IMR-90 (cell line): ENCODE measurements at regions not wholly inside any gene's neighbourhood (a gene's known extent, or its start where the extent isn't known, plus 50 kb on each side); places are given as distances from the start of the nearest gene placed in this dataset.

Source experiments
- ATAC-seq: fragments of 200-7000 bp; cut with Tn5 transposase; 2 replicates; pipeline ENCODE4 v1.9.1; 2020; ENCODE audit warnings: low read depth, mild to moderate bottlenecking, moderate library complexity
- BruUV-seq: library from RNA; stranded (reverse); fragments of 400-500 nt; replicated peaks from 2 replicates; lab custom pipeline; 2021; lab: Mats Ljungman, UMichigan
- CTCF ChIA-PET: fragments of 300-600 bp; formaldehyde crosslinking; extraction: SDS; loops from one replicate; lab custom pipeline; 2021; ENCODE audit warnings: antibody characterized with exemption; lab: Yijun Ruan, JAX
- POLR2A ChIA-PET: fragments of 300-600 bp; sonication (Branson Sonifier 250); formaldehyde crosslinking; loops from one replicate; lab custom pipeline; 2022; ENCODE audit warnings: antibody characterized with exemption; ENCODE audit not compliant: unreplicated experiment; lab: Charles Lee
- DNase-seq: peaks from one replicate; pipeline ENCODE4 v3.0.0; 2013
- H2AFZ ChIP-seq: replicated peaks from 2 replicates; pipeline ENCODE3; 2013; ENCODE audit warnings: low read length, mild to moderate bottlenecking; ENCODE audit not compliant: poor library complexity
- H2AK5ac ChIP-seq: 2 replicates; pipeline ENCODE4 v1.6.1; 2013; ENCODE audit warnings: low read depth, low read length, inconsistent platforms
- H2AK9ac ChIP-seq: replicated peaks from 2 replicates; pipeline ENCODE3; 2013; ENCODE audit warnings: mild to moderate bottlenecking, low read depth, low read length, moderate library complexity; ENCODE audit not compliant: poor library complexity
- H2BK120ac ChIP-seq: 2 replicates; pipeline ENCODE4 v1.6.1; 2013; ENCODE audit warnings: low read depth, low read length, inconsistent platforms
- H2BK15ac ChIP-seq: 3 replicates; pipeline ENCODE4 v1.6.1; 2013; ENCODE audit warnings: low read depth, low read length, inconsistent platforms
- H2BK20ac ChIP-seq: 2 replicates; pipeline ENCODE4 v1.6.1; 2013; ENCODE audit warnings: low read depth, mild to moderate bottlenecking, inconsistent platforms, low read length, moderate library complexity
- H2BK5ac ChIP-seq: 2 replicates; pipeline ENCODE4 v1.6.1; 2013; ENCODE audit warnings: mild to moderate bottlenecking, low read depth, low read length, inconsistent platforms; ENCODE audit not compliant: poor library complexity, severe bottlenecking
- H3K14ac ChIP-seq: replicated peaks from 2 replicates; pipeline ENCODE4 v1.6.1; 2013; ENCODE audit warnings: low read depth, low read length, inconsistent platforms
- H3K18ac ChIP-seq: 2 replicates; pipeline ENCODE4 v1.6.1; 2013; ENCODE audit warnings: low read depth, low read length, control low read depth
- H3K23ac ChIP-seq: 2 replicates; pipeline ENCODE4 v1.6.1; 2013; ENCODE audit warnings: low read depth, low read length, inconsistent platforms
- H3K27ac ChIP-seq: 2 replicates; pipeline ENCODE4 v1.5.1; 2013; ENCODE audit warnings: mild to moderate bottlenecking, control low read depth, low read length; ENCODE audit not compliant: insufficient read depth
- H3K27me3 ChIP-seq: 2 replicates; pipeline ENCODE4 v1.6.1; 2013; ENCODE audit warnings: low read length; ENCODE audit not compliant: control insufficient read depth, insufficient read depth
- H3K36me3 ChIP-seq: 2 replicates; pipeline ENCODE4 v1.6.1; 2013; ENCODE audit warnings: low read length, mixed read lengths; ENCODE audit not compliant: control insufficient read depth, insufficient read depth
- H3K4ac ChIP-seq: 2 replicates; pipeline ENCODE4 v1.6.1; 2013; ENCODE audit warnings: low read depth, low read length, inconsistent platforms
- H3K4me1 ChIP-seq: 2 replicates; pipeline ENCODE4 v1.6.1; 2013; ENCODE audit warnings: low read length, mixed read lengths; ENCODE audit not compliant: control insufficient read depth, insufficient read depth
- H3K4me2 ChIP-seq: 2 replicates; pipeline ENCODE4 v1.6.1; 2013; ENCODE audit warnings: low read depth, mild to moderate bottlenecking, control low read depth, low read length, moderate library complexity
- H3K4me3 ChIP-seq: 2 replicates; pipeline ENCODE4 v1.5.1; 2013; ENCODE audit warnings: low read depth, mild to moderate bottlenecking, control low read depth, low read length, moderate library complexity; ENCODE audit not compliant: insufficient read depth
- H3K56ac ChIP-seq: 2 replicates; pipeline ENCODE4 v1.6.1; 2013; ENCODE audit warnings: low read length, inconsistent platforms; ENCODE audit not compliant: insufficient read depth; ENCODE audit errors: extremely low read depth
- H3K79me1 ChIP-seq, 2 experiments: 2 replicates each; pipeline ENCODE4 v1.6.1; 2013; ENCODE audit warnings: low read length in 2 of 2, inconsistent platforms in 1 of 2, low read depth in 1 of 2
- H3K9ac ChIP-seq: 2 replicates; pipeline ENCODE4 v1.6.1; 2013; ENCODE audit warnings: low read depth, low read length, control low read depth
- H3K9me1 ChIP-seq: 2 replicates; pipeline ENCODE4 v1.6.1; 2013; ENCODE audit warnings: low read length, inconsistent platforms; ENCODE audit not compliant: insufficient read depth
- H3K9me3 ChIP-seq: 2 replicates; pipeline ENCODE4 v1.6.1; 2013; ENCODE audit warnings: low read length; ENCODE audit not compliant: control insufficient read depth, insufficient read depth
- H4K20me1 ChIP-seq: 2 replicates; pipeline ENCODE4 v1.6.1; 2013; ENCODE audit warnings: low read length, inconsistent platforms; ENCODE audit not compliant: insufficient read depth
- H4K5ac ChIP-seq: 2 replicates; pipeline ENCODE4 v1.6.1; 2013; ENCODE audit warnings: mild to moderate bottlenecking, low read depth, low read length, control low read depth
- H4K8ac ChIP-seq, 2 experiments: 2 replicates each; pipeline ENCODE4 v1.6.1; 2013; ENCODE audit warnings: low read depth in 2 of 2, low read length in 2 of 2, control low read depth in 1 of 2, inconsistent platforms in 1 of 2
- H4K91ac ChIP-seq: 2 replicates; pipeline ENCODE4 v1.6.1; 2013; ENCODE audit warnings: low read depth, low read length, inconsistent platforms; ENCODE audit not compliant: insufficient read depth
- BHLHE40 ChIP-seq: fragments of 150-350 bp; IDR thresholded peaks from 2 replicates; pipeline ENCODE4 v1.6.1; 2016; ENCODE audit warnings: mild to moderate bottlenecking, low read depth, low read length
- CEBPB ChIP-seq: IDR thresholded peaks from 2 replicates; pipeline ENCODE4 v1.6.1; 2012; ENCODE audit warnings: low read depth, low read length, improper control_type of control experiment
- CHD1 ChIP-seq: IDR thresholded peaks from 2 replicates; pipeline ENCODE4 v1.6.1; 2012; ENCODE audit warnings: low read depth, low read length, improper control_type of control experiment
- CTCF ChIP-seq: conservative IDR thresholded peaks from 2 replicates; pipeline ENCODE4 v1.5.1; 2012; ENCODE audit warnings: mild to moderate bottlenecking, low read depth, low read length, improper control_type of control experiment
- ELK1 ChIP-seq: fragments of 150-350 bp; IDR thresholded peaks from 2 replicates; pipeline ENCODE4 v1.6.1; 2016; ENCODE audit warnings: low read depth, mild to moderate bottlenecking, low read length, moderate library complexity, borderline replicate concordance
- FOS ChIP-seq: fragments of 150-350 bp; IDR thresholded peaks from 2 replicates; pipeline ENCODE4 v1.6.1; 2016; ENCODE audit warnings: low read depth, low read length
- MAFK ChIP-seq: IDR thresholded peaks from 2 replicates; pipeline ENCODE4 v1.6.1; 2012; ENCODE audit warnings: low read depth, low read length, improper control_type of control experiment
- MAZ ChIP-seq: IDR thresholded peaks from 2 replicates; pipeline ENCODE4 v1.6.1; 2012; ENCODE audit warnings: low read depth, mild to moderate bottlenecking, low read length, improper control_type of control experiment, moderate library complexity, borderline replicate concordance
- MXI1 ChIP-seq: IDR thresholded peaks from 2 replicates; pipeline ENCODE4 v1.6.1; 2012; ENCODE audit warnings: low read depth, mild to moderate bottlenecking, low read length, moderate library complexity, borderline replicate concordance
- NFE2L2 ChIP-seq: fragments of 150-350 bp; IDR thresholded peaks from 2 replicates; pipeline ENCODE4 v1.6.1; 2016; ENCODE audit warnings: low read depth, mild to moderate bottlenecking, low read length
- POLR2A ChIP-seq: IDR thresholded peaks from 2 replicates; pipeline ENCODE4 v1.6.1; 2012; ENCODE audit warnings: mild to moderate bottlenecking, low read depth, low read length
- RAD21 ChIP-seq: IDR thresholded peaks from 2 replicates; pipeline ENCODE4 v1.6.1; 2012; ENCODE audit warnings: low read length, improper control_type of control experiment
- RCOR1 ChIP-seq: IDR thresholded peaks from 2 replicates; pipeline ENCODE4 v1.6.1; 2012; ENCODE audit warnings: mild to moderate bottlenecking, low read length, improper control_type of control experiment; ENCODE audit not compliant: insufficient replicate concordance
- RFX5 ChIP-seq: IDR thresholded peaks from 2 replicates; pipeline ENCODE4 v1.8.0; 2012; ENCODE audit warnings: low read depth, mild to moderate bottlenecking, low read length, moderate library complexity
- SMC3 ChIP-seq: fragments of 150-350 bp; IDR thresholded peaks from 2 replicates; pipeline ENCODE4 v1.6.1; 2016; ENCODE audit warnings: low read depth, mild to moderate bottlenecking, antibody characterized with exemption, low read length, moderate library complexity
- WGBS, 2 experiments: methylation state at CpG; one replicate each; pipeline versions ENCODE4 v1.1.5 to v1.1.7; 2013; ENCODE audit warnings: missing lambda C conversion rate in 2 of 2; ENCODE audit not compliant: insufficient read length in 1 of 2; ENCODE audit errors: extremely low coverage in 2 of 2; 5-methylcytosine and 5-hydroxymethylcytosine counted together
- dilution Hi-C: fragments of 300-500 bp; cut with HindIII; formaldehyde crosslinking; loops from one replicate; pipeline ENCODE4 v1.14.3; 2018; ENCODE audit warnings: low sequenced_read_pairs; ENCODE audit not compliant: unreplicated experiment
- in situ Hi-C: fragments of 300-500 bp; cut with MboI; formaldehyde crosslinking; loops from 3 replicates; pipeline ENCODE4 v1.14.3; 2019; ENCODE audit warnings: low sequenced_read_pairs, inconsistent platforms, mixed read lengths
- intact Hi-C: fragments of 100-400 bp; cut with micrococcal nuclease; formaldehyde crosslinking; loops from 2 replicates; pipeline ENCODE4 v1.10.0; 2022
- TF ChIP-seq, protein P1 (sequence below): fragments of 150-350 bp; IDR thresholded peaks from 2 replicates; pipeline ENCODE4 v1.6.1; 2017; ENCODE audit warnings: mild to moderate bottlenecking, antibody characterized with exemption, low read length, low read depth

GRCh38 chr5:57581772-57582171 is 99.2 kb upstream of the ACTBL2 start:
- in situ Hi-C loops (no loop called here), dilution Hi-C loops (no loop called here), intact Hi-C loops (no loop called here)
- Histone ChIP-seq H3K23ac (no peak overlapping the region), H4K8ac (no peak overlapping the region), H2BK15ac (no peak overlapping the region), H2AK5ac (no peak overlapping the region), H4K91ac (no peak overlapping the region), H3K4ac (no peak overlapping the region), H3K9me3 (no peaks in the 10 kb centered on the region), H4K20me1 (no peaks in the 10 kb centered on the region), H4K5ac (no peak overlapping the region), H3K18ac (no peak overlapping the region), H2BK20ac (no peak overlapping the region), H3K4me2 (no peak overlapping the region), H3K9me1 (no peaks in the 10 kb centered on the region; the same call in 1 of the 2 replicates), H3K79me1 (no peaks in the 10 kb centered on the region), H2BK120ac (no peak overlapping the region), H2AK9ac (no peak overlapping the region), H3K14ac (0 out of 2 replicates have a peak overlapping the region, but pooled peaks have one; percentile 40), H3K4me3 (no peak overlapping the region), H3K27me3 (no peaks in the 10 kb centered on the region), H2AFZ (no peak overlapping the region), H3K56ac (no peak overlapping the region), H3K27ac (no peak overlapping the region), H3K36me3 (no peaks in the 10 kb centered on the region), H2BK5ac (no peak overlapping the region), H3K4me1 (peaks cover 2% of the 10 kb centered on the region), H3K9ac (no peak overlapping the region)
- peak; percentile 24; the same call in 1 of the 2 replicates for ATAC-seq
- no TSS peak for BruUV-seq
- POLR2A ChIA-PET = no interaction called here
- CTCF ChIA-PET = no interaction called here
- TF ChIP-seq MAZ (no peak), POLR2A (no peak), NFE2L2 (no peak), CHD1 (no peak), ELK1 (no peak), MXI1 (no peak), CEBPB (no peak), RFX5 (no peak), RCOR1 (no peak), CTCF (no peak), FOS (no peak), MAFK (no peak), RAD21 (no peak), BHLHE40 (no peak), SMC3 (no peak)
- TF ChIP-seq, protein P1, sequence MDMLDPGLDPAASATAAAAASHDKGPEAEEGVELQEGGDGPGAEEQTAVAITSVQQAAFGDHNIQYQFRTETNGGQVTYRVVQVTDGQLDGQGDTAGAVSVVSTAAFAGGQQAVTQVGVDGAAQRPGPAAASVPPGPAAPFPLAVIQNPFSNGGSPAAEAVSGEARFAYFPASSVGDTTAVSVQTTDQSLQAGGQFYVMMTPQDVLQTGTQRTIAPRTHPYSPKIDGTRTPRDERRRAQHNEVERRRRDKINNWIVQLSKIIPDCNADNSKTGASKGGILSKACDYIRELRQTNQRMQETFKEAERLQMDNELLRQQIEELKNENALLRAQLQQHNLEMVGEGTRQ = no peak
- no peak for DNase-seq
- WGBS, 2 experiments = no CpG with 5 or more reads among the region's 2 CpGs
